ENCODE measurements at regions not wholly inside any gene's neighbourhood (a gene's known extent, or its start where the extent isn't known, plus 50 kb on each side); places are given as distances from the start of the nearest gene placed in this dataset.

GRCh38 chr1:208820580-208821212, 576.5 kb upstream of the PLXNA2 start:
- TF ChIP-seq CTCF (IDR thresholded peaks at IDR 0.05) = no peak
- no peak for TF ChIP-seq POLR2A (IDR thresholded peaks at IDR 0.05)
- no peak for TF ChIP-seq EP300 (IDR thresholded peaks at IDR 0.05)
